GM10248 (cell line): ENCODE measurements at regions not wholly inside any gene's neighbourhood (a gene's known extent, or its start where the extent isn't known, plus 50 kb on each side); places are given as distances from the start of the nearest gene placed in this dataset.

Source experiments
- CTCF ChIA-PET: fragments of 300-600 bp; sonication (Branson Sonifier 250); formaldehyde crosslinking; extraction: SDS; loops from one replicate; lab custom pipeline; 2021; ENCODE audit warnings: antibody characterized with exemption; lab: Yijun Ruan, JAX
- POLR2A ChIA-PET: fragments of 350-650 bp; sonication (Branson Sonifier 250); formaldehyde crosslinking; extraction: SDS; loops from one replicate; lab custom pipeline; 2020; ENCODE audit warnings: antibody characterized with exemption; lab: Yijun Ruan, JAX
- DNase-seq: peaks from one replicate; pipeline ENCODE4 v3.0.0; 2012; ENCODE audit errors: extremely low spot score
- TF ChIP-seq, protein P1 (sequence below): IDR thresholded peaks from 2 replicates; pipeline ENCODE4 v1.5.1; 2012; ENCODE audit warnings: mild to moderate bottlenecking, low read depth; ENCODE audit errors: extremely low read depth, missing control alignments, control extremely low read depth

DNA sequence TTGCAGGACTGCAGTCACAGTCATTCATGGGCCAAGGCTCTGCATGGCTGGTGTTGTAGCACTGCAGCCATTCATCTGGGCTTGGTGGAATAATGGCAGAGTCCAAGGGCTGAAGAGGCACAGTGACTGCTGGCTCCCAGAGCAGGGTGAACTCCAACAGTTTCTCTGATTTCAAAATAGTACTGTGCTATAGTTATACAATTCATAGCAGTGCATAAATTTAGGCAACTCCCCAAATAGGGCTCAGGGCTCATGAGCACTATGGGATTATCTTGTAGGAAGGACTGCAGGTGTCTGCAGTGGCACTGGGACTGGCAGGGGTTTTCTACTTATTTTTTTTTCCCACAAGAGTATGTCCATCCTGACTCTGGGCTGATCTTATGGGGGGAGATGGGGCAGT, 642.5 kb upstream of the SGCD start:
- DNase-seq, result no peak
- TF ChIP-seq, protein P1, sequence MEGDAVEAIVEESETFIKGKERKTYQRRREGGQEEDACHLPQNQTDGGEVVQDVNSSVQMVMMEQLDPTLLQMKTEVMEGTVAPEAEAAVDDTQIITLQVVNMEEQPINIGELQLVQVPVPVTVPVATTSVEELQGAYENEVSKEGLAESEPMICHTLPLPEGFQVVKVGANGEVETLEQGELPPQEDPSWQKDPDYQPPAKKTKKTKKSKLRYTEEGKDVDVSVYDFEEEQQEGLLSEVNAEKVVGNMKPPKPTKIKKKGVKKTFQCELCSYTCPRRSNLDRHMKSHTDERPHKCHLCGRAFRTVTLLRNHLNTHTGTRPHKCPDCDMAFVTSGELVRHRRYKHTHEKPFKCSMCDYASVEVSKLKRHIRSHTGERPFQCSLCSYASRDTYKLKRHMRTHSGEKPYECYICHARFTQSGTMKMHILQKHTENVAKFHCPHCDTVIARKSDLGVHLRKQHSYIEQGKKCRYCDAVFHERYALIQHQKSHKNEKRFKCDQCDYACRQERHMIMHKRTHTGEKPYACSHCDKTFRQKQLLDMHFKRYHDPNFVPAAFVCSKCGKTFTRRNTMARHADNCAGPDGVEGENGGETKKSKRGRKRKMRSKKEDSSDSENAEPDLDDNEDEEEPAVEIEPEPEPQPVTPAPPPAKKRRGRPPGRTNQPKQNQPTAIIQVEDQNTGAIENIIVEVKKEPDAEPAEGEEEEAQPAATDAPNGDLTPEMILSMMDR, result no peak
- CTCF ChIA-PET, result no interaction called here
- POLR2A ChIA-PET, result no interaction called here

DNA sequence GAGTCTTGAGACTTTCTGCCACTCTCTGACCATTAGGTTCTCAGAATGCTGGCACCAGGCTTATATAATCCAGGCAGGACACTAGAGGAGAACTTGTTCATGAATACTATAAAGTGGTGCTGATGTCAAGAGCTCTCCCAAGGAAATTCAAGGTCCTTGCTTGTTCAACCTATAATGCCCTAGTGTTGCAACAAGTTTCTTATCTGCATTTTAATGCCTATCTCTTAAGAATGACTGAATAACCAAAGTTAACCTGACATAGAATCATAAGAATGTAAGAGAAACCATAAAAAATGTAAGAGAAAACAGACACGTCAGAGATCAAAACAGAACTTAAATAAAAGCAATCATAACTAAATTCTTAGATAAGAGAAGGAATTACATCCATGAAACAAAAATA, 640.8 kb upstream of the SGCD start:
- TF ChIP-seq, protein P1, result no peak
- ChIA-PET CTCF (interaction anchor here (1.1 to 1.7 kb wide), 3 partner anchors 11 to 20 kb away, joined by 3 to 10 read pairs (median 3); no protein-coding TSS in a partner anchor), POLR2A (no interaction called here)
- no peak for DNase-seq

GRCh38 chr5:155689406-155689805, 637.6 kb upstream of the SGCD start:
- POLR2A ChIA-PET, result no interaction called here
- TF ChIP-seq, protein P1, result no peak
- CTCF ChIA-PET, result interaction anchor here (1.1 to 1.4 kb wide), 4 partner anchors 11 to 132 kb away, joined by 3 to 4 read pairs (median 3); no protein-coding TSS in a partner anchor
- no peak for DNase-seq

DNA sequence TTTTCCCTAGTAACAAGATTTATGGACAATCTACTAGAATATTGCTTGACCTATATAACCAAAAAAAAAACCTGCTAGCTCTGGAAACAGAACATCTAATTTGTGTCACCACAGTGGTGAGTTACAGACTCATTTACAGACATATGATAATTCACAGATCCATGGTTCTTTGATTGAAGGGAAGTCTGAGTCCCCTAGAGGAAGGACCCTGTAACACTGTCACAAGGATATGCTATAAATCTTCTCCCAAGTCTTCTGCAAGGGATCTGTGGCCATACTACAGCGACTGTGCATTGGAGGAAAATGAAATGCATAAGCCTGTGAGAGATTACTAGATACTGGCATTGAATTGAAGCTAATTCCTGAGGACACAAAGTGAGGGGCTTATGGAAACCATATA, 630.6 kb upstream of the SGCD start:
- POLR2A ChIA-PET, result no interaction called here
- CTCF ChIA-PET, result interaction anchor here (0.9 to 3.4 kb wide), 3 partner anchors 8 to 10 kb away, joined by 3 to 10 read pairs (median 6); no protein-coding TSS in a partner anchor
- TF ChIP-seq, protein P1, result no peak
- no peak for DNase-seq

DNA sequence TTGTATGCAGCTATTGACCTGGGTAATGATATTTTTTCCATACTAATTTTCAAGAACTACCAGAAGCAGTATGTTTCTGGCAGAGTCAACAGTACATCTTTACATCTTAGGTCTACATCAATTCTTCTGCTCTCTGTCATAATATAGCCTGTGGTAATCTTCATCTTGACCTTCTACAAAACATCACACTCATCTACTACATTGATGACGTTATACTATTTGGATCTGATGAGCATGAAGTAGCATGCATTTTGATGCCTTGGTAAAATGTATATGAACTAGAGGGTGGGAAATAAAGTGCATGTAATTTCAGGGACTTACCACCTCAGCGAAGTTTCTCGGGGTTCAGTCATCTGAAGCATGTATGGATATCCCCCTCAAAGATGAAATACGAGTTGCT, 629.7 kb upstream of the SGCD start:
- CTCF ChIA-PET, result interaction anchor here (0.9 to 3.4 kb wide), 2 partner anchors 9 to 11 kb away, joined by 3 to 10 read pairs; no protein-coding TSS in a partner anchor
- TF ChIP-seq, protein P1, result no peak
- POLR2A ChIA-PET, result no interaction called here
- DNase-seq, result no peak

DNA sequence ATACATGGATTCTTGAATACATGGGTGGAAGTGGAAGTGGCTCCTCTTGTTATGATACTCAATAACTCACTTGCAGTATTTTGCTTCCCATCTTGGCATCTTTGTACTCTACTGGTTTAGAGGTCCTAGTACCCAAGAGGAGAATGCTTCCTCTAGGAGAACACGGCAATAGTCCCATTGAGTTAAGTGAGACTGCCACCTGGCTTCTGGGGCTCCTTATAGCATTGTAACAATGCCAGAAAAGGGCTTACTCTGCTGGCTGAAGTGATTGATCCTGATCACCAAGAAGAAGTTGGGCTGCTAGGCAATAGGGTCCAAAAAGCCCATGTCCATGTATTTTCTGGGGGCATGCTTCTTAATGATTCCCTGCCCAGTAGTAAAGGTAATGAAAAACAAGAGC, 627.6 kb upstream of the SGCD start:
- TF ChIP-seq, protein P1, result no peak
- DNase-seq, result no peak
- POLR2A ChIA-PET, result no interaction called here
- CTCF ChIA-PET, result no interaction called here
